NCI-H526 (cell line): ENCODE measurements at regions not wholly inside any gene's neighbourhood (a gene's known extent, or its start where the extent isn't known, plus 50 kb on each side); places are given as distances from the start of the nearest gene placed in this dataset.
A peak's percentile ranks its signal among the peaks of the same experiment; 100 is the strongest.

Experiments
- DNase-seq, 2 experiments: peaks; one replicate each; lab custom pipeline; 2025; lab: John Stamatoyannopoulos, UW

DNA sequence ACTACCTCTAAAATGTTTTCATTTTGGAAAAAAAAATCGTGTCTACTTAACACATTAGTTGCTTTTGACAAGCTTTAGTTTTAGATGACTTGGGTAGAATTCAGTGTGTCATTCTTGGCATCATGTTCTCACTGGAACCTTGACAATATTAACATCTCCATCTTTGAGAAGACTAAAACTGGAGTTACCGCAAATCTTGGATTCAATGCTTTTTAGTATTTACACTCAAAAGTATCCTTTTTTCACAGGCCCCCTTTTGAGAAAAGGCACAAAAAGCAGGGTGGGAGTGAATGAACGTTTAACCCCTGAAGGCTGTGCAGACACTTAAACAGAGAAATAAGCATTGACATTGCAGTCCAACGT, 549.1 kb downstream of the CSNK1G3 start:
- no peak for DNase-seq

DNA sequence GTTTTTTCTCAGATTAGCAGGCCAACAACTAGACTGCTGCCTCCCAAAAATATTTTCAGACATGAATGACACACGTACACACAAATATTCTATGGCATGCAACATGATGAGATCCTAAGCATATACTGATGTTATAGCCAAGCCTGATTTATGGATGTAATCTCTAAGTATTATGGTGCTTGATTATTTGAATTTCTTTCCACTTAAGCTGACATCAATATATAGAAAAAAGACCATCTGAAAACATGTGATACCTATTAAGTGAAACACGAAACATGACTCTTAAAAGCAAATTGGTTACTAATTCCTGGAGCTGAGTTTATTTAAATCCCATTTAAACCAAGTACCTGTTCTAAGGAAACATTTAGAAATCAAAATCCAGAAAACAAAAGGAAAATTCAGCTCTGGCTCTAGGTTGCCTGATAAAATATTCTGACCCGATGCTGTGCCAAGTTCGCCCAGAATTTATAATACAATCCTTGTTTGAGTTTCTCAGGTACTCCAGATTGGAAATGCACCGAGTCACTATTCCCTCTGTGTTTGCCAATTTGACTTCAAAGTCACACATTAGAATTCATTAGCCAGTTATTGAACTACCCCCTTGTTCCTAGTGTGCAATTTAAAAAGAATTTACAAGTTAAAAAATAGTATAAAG, 548.6 kb downstream of the CSNK1G3 start:
- no peak for DNase-seq

DNA sequence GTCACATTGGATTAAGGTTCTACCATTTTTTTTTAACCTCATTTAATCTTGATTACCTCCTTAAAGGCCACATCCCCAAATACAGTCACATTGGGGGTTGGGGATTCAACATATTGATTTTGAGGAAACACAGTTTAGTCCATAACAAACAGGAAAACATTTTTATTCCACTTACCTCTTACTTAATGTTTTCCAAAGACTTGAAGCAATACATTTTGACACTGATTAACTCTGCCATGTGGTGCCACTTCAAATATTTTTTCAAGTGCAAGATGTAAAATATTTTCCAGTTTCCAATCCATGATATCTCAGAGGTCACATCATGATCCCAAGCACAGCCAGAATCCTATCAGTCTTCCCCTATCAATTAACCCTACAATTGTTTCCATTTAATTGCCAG, 548.0 kb downstream of the CSNK1G3 start:
- DNase-seq: no peak

DNA sequence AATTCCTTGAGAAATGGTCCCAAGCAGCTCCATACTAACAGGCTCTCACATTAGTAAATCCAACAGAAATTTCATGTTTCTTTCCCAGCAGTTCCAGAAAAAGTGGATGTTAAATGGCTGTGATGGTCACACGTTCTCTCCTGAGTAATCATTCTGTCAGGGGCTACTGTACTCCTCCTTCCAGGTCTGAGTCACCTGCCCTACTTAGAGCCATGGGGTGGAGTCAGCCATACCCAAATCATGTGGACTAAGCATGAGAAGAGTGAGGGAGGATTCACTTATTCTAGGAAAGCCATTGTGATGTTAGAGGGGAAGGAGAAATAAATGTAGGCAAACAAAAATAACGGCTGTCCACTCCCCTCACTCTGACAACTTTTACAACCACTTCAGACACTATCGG, 547.2 kb downstream of the CSNK1G3 start:
- DNase-seq: no peak

DNA sequence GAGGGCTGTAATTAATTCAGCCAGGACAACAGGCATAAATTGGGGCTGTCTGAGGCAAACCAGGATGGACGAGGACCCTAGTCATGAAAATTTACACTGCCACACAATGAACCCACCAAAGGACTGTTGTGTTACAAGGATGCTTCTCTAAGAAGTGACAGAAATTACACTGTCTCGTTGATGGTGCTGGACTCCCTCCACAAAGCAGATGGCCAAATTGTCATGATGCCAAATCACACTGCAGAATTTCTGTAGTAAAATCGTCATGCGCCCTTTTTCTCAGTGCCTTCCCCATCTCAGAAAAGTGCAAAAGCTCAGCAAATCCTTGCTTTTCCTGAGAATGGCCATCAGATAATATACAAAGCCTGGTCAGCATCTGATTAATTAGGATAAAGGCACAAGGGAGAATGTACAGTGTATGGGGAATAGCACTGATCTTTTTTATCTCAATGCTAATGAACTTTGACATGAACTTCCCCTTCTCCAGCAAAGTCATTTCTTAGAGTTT, 545.8 kb downstream of the CSNK1G3 start:
- no peak for DNase-seq

DNA sequence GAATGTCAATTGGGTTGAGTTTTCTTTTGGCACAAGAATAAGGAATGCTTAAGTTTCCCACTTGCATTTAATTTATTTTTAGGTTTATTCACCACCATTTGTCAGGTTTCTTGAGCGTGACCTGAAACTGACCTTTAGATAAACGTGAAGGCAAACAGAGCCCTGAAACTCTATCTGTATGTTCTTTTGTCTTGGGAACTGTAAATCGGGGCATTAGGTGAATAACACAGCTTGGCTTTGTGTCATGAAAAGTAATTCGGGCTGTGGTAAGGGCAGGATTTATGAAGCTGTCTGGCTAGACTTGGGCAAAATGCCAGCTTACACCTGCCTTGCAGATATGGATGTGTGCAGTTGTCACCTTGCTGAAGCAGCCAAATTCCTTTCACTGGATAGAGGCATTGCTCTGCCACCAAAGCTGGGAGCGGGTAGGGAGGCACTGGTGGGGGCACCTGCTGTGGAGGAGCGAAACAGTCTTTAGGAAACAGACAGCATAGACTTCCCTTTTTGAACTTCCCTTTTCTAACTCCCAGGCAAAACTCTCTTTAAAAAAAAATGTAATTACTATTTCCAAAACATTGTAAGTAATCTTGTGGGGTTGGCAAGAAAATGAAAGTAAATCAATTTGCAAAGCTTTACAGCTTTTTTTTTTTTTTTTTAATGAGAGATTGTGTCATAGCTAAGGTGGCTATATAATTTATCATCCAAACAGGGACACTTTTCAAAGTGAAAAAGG, 545.2 kb downstream of the CSNK1G3 start:
- DNase-seq: peak; percentile 15 to 60

DNA sequence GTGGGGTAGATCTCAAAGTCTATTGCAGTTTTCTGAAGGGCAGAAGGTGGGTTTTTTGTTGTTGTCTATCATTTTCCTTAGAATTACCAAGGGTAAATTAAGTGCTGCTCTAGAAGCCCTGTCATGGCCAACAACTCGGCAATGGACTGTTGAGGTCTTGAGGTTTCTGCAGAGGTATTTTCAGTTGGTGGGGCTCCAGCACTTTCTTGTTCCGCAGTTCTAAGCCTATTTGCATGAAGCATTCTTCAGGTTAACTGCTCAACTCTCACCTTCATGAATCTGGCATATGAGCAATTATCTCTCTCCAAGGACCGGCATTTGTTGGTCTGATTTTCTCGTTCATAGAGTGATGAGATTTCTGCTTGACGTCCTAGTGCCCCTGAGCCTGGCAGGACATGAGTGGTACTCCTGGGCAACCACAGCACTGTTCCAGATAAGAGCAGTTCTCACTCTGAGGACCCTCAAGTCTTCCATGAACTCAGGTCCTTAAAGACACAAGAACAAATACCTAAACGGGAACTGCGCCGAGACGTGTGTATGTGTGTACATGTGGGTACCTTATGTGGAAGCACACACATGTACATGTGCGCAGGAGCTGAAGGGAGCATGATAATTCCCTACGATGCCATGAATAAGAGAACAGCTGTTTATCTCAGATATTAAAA, 544.5 kb downstream of the CSNK1G3 start:
- no peak for DNase-seq

DNA sequence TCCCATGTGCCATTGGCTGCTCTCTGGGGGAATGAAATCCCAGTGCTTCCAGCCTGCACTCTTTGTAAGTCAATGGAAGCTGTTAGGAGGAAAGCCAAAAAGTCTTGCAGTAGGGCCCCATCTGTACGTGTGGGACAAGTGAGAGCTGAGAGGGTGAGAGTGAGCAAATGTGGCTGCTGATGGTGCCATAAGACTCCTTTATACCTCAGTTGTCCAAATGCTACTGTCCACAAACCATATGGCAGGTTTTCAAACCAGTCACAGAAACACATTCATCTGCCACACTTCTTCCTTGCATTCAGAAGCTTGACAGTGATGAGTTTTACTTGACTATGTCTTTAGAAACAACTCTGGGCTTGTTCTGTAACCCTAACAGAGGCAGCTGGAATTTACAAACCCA, 543.8 kb downstream of the CSNK1G3 start:
- DNase-seq: no peak

DNA sequence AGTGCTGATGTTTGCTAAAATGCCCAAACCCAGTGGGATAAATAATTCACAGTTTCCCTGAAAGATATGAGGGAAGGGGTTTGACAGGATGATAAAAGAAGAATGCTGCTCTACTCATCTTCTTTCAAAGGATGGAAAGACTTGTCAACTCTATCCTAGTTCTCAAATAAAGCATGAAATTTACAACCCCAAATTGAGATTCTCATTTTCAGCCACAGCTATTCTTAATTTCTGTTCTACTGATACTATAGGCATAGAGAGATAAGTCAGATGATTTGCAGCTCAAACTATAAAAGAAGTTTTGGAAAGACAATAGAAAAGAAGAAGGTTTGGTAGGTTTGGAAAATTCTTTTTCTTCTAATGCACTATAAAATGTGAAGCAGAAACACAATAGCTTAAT, 542.6 kb downstream of the CSNK1G3 start:
- no peak for DNase-seq

DNA sequence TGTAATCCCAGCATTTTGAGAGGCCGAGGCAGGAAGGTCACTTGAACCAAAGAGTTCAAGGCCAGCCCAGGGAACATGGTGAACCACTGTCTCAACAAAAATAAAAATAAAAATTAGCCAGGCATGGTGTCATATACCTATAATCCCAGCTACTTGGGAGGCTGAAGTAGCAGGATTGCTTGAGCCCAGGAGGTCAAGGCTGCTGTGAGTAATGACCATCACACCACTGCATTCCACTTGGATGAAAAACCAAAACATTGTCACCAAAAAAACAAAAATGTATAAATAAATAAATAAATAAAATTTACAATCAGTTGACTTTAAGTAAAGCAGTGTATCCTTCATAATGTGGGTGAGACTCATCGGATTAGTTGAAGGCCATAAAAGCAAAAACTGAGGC, 541.4 kb downstream of the CSNK1G3 start:
- DNase-seq: no peak

DNA sequence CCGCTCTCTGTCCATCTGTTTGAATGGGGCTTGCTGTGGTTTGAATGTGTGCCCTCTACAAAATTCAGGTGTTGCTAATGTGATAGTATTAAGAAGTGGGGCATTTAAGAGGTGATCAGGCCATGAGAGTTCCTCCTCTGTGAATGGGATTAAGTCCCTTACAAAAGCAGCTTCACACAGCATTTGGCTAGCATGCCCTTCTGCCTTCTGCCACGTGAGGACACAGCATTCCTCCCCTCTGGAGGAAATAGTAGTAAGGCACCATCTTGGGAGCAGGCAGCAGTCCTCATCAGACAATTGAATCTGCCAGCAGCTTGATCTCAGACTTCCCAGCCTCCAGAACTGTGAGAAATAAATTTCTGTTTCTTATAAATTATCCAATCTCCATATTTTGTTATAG, 540.2 kb downstream of the CSNK1G3 start:
- no peak for DNase-seq

DNA sequence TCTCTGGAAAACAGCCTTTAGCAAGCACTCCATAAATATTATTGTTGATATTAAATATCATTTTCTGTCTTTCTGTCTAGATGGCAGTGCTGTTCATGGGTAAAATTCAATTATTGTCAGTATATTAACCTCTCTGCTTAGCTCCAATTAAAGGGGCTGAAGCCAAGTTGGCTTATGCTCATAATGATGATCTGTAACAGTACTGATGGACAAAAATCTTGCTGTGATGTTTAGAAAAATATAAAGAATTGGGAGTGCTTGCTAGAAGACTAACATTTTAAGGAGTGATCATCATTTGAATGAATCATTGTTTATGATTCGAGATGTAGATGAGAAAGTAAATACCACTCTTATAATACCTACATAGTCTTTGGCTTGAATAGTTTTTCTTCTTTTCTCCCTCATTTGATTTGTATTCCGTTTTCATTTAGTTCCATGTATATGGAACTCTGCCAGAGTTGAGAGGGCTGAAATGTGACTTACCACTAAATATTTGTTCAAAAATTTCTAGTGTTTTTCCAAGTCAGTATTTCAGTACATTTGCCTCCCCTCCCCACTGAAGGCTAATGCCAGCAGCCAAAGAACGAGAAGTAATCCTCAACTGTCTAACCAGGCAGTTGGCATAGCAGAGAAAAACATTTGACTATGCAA, 538.3 kb downstream of the CSNK1G3 start:
- peak in 1 of 2 experiments; percentile 50 for DNase-seq

DNA sequence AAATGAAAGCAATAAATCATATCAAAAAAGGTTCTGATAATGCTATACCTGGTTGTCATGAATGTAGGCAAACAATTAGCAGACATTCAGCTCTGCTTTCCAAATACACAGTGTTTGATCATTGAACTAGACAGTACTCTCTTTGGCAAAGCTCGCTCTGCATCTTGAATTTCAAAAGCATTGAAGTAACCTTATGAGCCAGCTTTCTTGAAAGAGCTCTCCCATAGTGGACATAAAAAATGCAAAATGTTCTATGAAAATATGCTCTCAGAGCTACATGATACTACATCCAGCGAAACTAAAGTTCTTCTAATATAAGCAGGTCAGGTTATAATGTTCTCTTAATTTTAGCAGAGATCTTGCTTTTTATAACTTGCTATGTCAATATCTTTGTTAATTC, 533.4 kb downstream of the CSNK1G3 start:
- DNase-seq: no peak

DNA sequence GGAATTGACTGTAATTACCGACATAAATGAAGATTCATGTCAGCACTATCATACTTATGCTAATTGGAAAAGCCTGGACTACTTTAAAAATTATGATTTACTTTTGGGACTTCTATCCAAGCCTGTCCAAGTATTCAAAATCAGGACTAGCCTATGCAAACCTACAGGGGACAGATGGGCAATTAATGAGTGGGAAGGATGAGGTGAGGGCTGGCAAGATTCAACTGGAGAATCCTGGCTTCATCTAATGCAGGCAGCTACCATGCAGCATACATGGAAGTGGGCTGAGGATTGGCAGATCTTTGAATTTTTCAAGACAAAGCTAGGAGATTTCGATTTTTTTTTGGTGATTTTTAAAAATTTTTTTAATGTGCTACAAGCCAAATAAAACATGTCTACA, 532.6 kb downstream of the CSNK1G3 start:
- DNase-seq: no peak

DNA sequence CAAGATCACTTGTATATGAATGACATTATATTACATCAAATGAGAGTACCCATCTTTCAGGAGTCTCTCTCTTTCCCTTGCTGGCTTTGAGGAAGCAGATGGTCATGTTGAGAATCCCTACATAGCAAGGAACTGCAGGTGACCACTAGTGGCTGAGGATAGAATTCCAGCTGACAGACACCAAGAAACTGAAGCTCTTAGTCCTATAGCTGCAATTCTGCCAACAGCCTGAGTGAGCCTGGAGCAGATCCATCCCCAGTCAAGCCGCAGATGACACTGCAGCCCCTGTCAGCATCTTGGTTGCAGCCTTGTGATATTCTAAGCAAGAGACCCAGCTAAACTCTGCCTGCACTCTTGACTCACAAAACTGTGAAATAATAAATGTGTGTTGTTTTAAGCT, 531.5 kb downstream of the CSNK1G3 start:
- DNase-seq: peak in 1 of 2 experiments; percentile 12

DNA sequence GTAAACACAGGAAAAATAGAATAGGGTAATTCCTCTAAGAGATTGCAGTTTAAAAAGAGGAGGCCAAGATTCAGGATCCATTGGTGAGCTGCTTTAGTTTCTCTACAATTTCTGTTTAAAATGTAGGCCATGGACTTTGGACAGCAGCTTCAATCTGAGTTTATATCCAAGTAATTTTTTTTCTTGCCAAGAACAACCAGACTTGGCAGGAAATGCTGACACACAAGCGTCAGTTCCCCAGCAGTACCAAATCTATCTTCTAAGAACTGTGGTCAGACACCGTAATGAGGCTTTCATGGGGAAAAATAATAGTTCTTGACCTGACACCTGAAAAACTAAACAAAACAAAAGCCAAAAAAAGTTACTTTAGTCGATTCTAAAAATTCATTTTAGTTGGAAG, 528.8 kb downstream of the CSNK1G3 start:
- DNase-seq: no peak

DNA sequence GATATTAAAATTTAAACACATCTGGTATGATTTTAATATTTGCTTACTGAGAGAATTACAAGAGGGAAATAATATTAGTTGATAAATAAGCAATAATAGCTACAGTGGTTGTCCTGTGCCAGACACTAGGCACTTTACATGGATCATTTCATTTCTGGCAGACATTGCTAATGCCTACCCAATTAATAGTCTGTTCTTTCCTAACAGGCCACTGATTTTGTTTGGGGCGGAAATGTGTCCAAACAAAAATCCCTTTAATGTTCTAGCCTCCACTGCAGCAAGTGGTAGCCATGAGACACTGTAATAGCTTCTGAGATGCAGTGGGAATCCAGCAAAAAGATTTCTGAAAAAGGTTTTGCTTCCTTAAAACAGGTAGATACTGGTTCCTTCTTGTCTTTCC, 527.4 kb downstream of the CSNK1G3 start:
- no peak for DNase-seq

DNA sequence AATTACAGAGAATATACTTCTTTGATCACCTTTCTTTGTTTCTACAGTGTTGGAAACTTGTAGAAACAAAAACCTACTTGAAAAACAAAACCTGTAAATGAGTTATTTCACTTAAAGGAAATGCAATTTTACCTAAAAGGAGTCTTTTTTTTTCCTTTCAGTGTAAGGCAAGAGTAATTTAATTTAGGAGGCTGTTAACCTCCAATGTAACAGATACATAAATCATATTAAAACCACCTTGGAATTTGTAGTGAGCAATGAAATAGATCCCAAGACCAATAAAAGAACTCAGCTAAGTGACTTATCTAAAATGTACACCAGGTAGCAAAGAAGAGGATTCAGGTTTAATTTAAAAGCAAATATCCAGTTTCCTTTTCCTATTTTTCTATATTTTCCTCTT, 524.8 kb downstream of the CSNK1G3 start:
- no peak for DNase-seq

DNA sequence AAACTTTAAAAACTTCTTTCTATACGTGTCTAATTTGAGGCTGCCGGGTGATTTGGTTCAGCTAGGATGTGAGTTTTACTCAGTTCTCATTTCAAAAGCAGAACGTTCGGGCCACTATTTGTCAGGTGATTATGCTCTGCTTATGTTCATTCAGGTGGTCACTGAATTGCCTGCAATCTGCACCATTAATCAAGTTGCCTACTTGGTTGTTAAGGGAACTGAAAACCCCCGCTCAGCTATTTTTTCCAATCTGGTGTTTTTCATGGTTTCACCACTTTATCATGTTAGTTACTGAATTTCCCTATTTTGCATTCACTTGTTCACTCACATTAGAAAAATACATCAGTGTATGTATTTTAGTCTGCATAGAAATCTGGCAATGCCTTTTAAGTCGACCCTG, 523.0 kb downstream of the CSNK1G3 start:
- no peak for DNase-seq

DNA sequence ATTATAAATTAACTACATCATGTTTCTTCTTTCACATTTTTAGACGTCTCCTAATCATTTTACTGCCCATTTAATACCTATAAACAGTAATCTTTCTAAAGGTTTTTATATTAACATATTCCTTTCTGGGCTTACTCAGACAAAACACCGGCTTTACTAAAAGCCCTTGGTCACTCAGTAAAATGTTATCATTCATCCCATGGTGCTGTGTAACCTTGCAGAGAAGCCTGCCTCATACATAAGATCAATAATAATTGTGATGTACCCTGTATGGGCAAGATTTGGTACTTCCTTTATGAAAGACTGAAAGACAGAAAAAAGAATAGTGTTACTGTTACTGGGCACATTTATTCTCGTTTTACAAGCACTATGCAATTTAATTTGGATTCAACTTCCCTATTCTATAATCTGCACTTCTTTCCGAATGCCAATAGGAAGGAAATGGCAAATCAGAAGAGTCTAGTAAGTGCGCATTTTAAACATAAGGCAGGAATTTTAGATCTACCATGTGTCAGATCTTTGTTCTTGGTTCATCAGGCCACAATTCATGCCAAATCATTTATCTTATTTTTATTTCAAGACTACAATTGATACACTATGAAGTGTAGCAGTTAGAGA, 522.2 kb downstream of the CSNK1G3 start:
- DNase-seq: no peak

DNA sequence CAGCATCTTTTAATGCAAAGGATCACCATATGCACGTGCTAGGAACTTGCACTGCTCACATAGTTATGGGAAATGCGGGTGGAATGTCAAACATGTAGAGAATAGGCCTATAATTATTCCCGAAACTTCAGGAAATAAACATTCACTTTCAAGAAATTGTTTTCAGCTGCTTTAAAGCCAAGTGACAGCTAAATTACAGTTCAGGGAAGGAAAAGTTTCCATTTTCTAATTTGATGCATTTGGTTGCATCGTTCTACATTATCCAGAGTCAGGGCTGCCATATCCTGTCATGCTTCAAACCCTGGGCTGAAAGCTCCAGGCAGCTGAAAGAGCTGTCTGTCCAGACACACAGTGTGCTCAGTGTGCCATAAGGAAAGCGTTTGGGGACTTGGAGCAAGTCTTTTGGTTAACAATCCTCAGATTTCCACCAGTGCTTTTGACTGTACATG, 518.1 kb downstream of the CSNK1G3 start:
- DNase-seq: no peak

DNA sequence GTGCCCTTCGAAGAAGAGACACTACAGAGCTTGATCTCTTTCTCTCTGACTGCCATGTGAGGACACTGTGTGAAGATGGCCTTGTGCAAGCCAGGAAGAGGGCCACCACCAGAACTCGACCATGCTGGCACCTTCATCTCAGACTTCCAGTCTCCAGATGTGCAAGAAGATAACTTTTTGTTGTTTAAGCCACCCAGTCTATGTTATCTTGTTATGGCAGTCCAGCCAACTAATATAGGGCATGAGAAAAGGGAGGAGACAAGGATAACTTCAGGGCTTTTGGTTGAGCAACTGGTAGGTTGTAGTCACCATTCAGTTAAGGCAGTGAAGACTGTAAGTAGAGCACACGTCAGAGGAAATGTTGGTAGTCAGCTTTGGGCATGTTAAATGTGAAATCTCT, 515.5 kb downstream of the CSNK1G3 start:
- no peak for DNase-seq
